CD4-positive, alpha-beta memory T cell (primary cell): ENCODE measurements at regions not wholly inside any gene's neighbourhood (a gene's known extent, or its start where the extent isn't known, plus 50 kb on each side); places are given as distances from the start of the nearest gene placed in this dataset.

Source experiments
- CTCF ChIA-PET: fragments of 350-600 bp; sonication (Branson Sonifier 250); formaldehyde crosslinking; loops from one replicate; lab custom pipeline; 2021; ENCODE audit warnings: inconsistent platforms; ENCODE audit not compliant: partially characterized antibody; lab: Charles Lee
- POLR2A ChIA-PET: fragments of 350-600 bp; sonication (Branson Sonifier 250); formaldehyde crosslinking; loops from one replicate; lab custom pipeline; 2021; ENCODE audit not compliant: partially characterized antibody; lab: Charles Lee
- DNase-seq, 5 donors: peaks; one replicate each; pipeline versions ENCODE4 v3.0.0 to v3.0.0-alpha.2; 2020 to 2022; ENCODE audit warnings: mixed read lengths in 1 of 5
- H3K27ac ChIP-seq: one replicate; pipeline ENCODE4 v1.7.0; 2013; ENCODE audit warnings: low read depth, low read length
- H3K27me3 ChIP-seq: 2 replicates; pipeline ENCODE4 v1.7.0; 2013; ENCODE audit warnings: mild to moderate bottlenecking, low read length, moderate library complexity; ENCODE audit not compliant: insufficient read depth
- H3K36me3 ChIP-seq: 2 replicates; pipeline ENCODE4 v1.7.0; 2013; ENCODE audit warnings: mild to moderate bottlenecking, low read length, moderate library complexity; ENCODE audit not compliant: insufficient read depth
- H3K4me1 ChIP-seq: 2 replicates; pipeline ENCODE4 v1.7.0; 2013; ENCODE audit warnings: mild to moderate bottlenecking, low read length, moderate library complexity; ENCODE audit not compliant: insufficient read depth
- H3K4me3 ChIP-seq, 2 donors: one replicate each; pipeline ENCODE4 v1.7.0; 2013; ENCODE audit warnings: low read length in 2 of 2, mild to moderate bottlenecking in 1 of 2
- H3K9me3 ChIP-seq, 2 donors: one replicate each; pipeline ENCODE4 v1.7.0; 2013; ENCODE audit warnings: low read length in 2 of 2, control low read depth in 1 of 2; ENCODE audit not compliant: control insufficient read depth in 1 of 2
- H3K27ac Mint-ChIP-seq, 7 donors: one replicate each; pipeline ENCODE4 v1.8.0; 2020 to 2021; ENCODE audit warnings: mixed read lengths in 7 of 7, mild to moderate bottlenecking in 6 of 7, inconsistent platforms in 3 of 7, moderate library complexity in 3 of 7
- H3K27me3 Mint-ChIP-seq, 2 donors: one replicate each; pipeline ENCODE4 v1.8.0; 2020 to 2021; ENCODE audit warnings: mixed read lengths in 2 of 2
- H3K36me3 Mint-ChIP-seq, 2 donors: one replicate each; pipeline ENCODE4 v1.8.0; 2020 to 2021; ENCODE audit warnings: mixed read lengths in 2 of 2, inconsistent platforms in 1 of 2, mild to moderate bottlenecking in 1 of 2
- H3K4me1 Mint-ChIP-seq, 4 donors: one replicate each; pipeline ENCODE4 v1.8.0; 2020 to 2021; ENCODE audit warnings: mixed read lengths in 4 of 4, mild to moderate bottlenecking in 1 of 4
- H3K4me3 Mint-ChIP-seq, 8 donors: one replicate each; pipeline ENCODE4 v1.8.0; 2020 to 2021; ENCODE audit warnings: mixed read lengths in 8 of 8, mild to moderate bottlenecking in 7 of 8, moderate library complexity in 6 of 8, inconsistent platforms in 3 of 8
- H3K9me3 Mint-ChIP-seq, 8 donors: one replicate each; pipeline ENCODE4 v1.8.0; 2020 to 2021; ENCODE audit warnings: mixed read lengths in 8 of 8, mild to moderate bottlenecking in 5 of 8, inconsistent platforms in 3 of 8, moderate library complexity in 1 of 8
- intact Hi-C: fragments of 100-400 bp; cut with micrococcal nuclease; formaldehyde crosslinking; loops from one replicate; pipeline ENCODE4 v1.15.1; 2023

GRCh38 chr1:118360817-118361216, 175.8 kb upstream of the SPAG17 start:
- H3K27ac Mint-ChIP-seq, result no peak overlapping the region
- CTCF ChIA-PET, result no interaction called here

GRCh38 chr1:118346936-118347335, 161.9 kb upstream of the SPAG17 start:
- CTCF ChIA-PET, result no interaction called here
- Histone ChIP-seq H3K9me3 (no peaks in the 10 kb centered on the region), H3K27me3 (no peaks in the 10 kb centered on the region), H3K36me3 (no peaks in the 10 kb centered on the region), H3K4me1 (no peaks in the 10 kb centered on the region), H3K27ac (no peak overlapping the region), H3K4me3 (no peak overlapping the region)
- DNase-seq, result no peak
- no peaks in the 10 kb centered on the region for H3K36me3 Mint-ChIP-seq
- peaks cover 0 to 16% (median 7%) of the 10 kb centered on the region in 8 donors for H3K9me3 Mint-ChIP-seq
- H3K4me1 Mint-ChIP-seq, result no peaks in the 10 kb centered on the region
- H3K4me3 Mint-ChIP-seq, result no peak overlapping the region
- POLR2A ChIA-PET, result no interaction called here
- H3K27ac Mint-ChIP-seq, result no peak overlapping the region
- intact Hi-C loops, result no loop called here
- H3K27me3 Mint-ChIP-seq, result no peaks in the 10 kb centered on the region

More at GRCh38 chr1:118360817-118361216, 175.8 kb upstream of the SPAG17 start:
- Histone ChIP-seq H3K36me3 (no peaks in the 10 kb centered on the region), H3K27ac (no peak overlapping the region), H3K9me3 (peaks cover 0 to 10% of the 10 kb centered on the region in 2 donors), H3K4me3 (no peak overlapping the region), H3K4me1 (no peaks in the 10 kb centered on the region), H3K27me3 (no peaks in the 10 kb centered on the region)
- intact Hi-C loops, result no loop called here
- Mint-ChIP-seq H3K4me1 (no peaks in the 10 kb centered on the region), H3K36me3 (no peaks in the 10 kb centered on the region), H3K27me3 (no peaks in the 10 kb centered on the region), H3K4me3 (no peak overlapping the region), H3K9me3 (peaks cover 3 to 36% (median 25%) of the 10 kb centered on the region in 8 donors)
- no peak for DNase-seq
- POLR2A ChIA-PET, result no interaction called here

DNA sequence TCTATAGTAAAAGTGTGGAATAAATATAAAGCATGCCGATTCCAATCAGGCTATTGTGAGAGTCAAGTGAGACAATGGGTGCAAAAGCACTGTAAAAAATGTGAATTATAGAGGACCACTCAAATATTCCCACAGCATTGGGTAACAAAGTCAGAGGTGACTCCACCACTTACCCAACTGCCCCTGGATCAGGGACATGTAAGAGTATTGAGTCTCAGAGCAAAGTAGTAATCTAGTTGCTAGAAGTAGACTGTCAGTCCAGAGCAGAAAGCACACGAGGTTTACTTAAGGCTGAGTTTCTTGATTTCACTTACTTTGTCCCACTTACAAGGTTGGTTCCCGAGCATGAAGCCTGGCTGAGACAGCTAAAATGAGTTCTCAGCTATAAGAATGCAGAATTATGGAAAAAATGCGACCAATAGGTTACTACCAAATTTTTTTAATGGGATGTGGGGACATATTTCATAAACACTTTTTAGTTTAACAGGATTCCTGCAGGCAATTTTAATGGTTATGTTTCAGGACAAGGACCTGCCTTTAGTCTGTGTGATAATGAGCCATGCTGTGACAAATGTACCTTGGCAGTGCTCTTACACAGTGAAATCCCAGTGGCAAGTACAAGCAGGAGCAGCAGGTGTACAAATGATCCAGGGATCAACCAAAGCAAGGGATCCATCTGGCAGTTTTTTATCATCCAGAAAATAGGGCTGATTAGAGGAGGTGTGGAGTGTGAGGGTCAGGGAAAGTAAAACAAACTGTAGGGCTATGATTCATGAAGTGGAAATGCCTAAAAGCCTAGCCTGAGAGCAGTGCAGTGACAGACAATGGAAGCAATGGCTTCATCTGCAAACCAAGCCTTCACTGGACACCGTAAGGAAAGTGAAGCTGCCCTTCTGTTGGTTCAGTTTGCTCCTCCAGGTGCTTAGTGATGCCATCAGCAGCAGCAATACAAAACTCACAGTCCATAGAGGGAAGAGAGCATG, 156.2 kb upstream of the SPAG17 start:
- Mint-ChIP-seq H3K27me3 (peaks cover 0 to 2% of the 10 kb centered on the region in 2 donors), H3K27ac (no peak overlapping the region), H3K4me1 (no peaks in the 10 kb centered on the region), H3K9me3 (peaks cover 0 to 5% (median 2%) of the 10 kb centered on the region in 8 donors), H3K4me3 (no peak overlapping the region), H3K36me3 (no peaks in the 10 kb centered on the region)
- CTCF ChIA-PET, result no interaction called here
- no peaks in the 10 kb centered on the region for H3K9me3 ChIP-seq
- intact Hi-C loops, result no loop called here
- H3K27ac ChIP-seq, result no peak overlapping the region
- no peaks in the 10 kb centered on the region for H3K36me3 ChIP-seq
- no peaks in the 10 kb centered on the region for H3K27me3 ChIP-seq
- no peaks in the 10 kb centered on the region for H3K4me1 ChIP-seq
- H3K4me3 ChIP-seq, result no peak overlapping the region
- POLR2A ChIA-PET, result no interaction called here
- DNase-seq, result no peak

DNA sequence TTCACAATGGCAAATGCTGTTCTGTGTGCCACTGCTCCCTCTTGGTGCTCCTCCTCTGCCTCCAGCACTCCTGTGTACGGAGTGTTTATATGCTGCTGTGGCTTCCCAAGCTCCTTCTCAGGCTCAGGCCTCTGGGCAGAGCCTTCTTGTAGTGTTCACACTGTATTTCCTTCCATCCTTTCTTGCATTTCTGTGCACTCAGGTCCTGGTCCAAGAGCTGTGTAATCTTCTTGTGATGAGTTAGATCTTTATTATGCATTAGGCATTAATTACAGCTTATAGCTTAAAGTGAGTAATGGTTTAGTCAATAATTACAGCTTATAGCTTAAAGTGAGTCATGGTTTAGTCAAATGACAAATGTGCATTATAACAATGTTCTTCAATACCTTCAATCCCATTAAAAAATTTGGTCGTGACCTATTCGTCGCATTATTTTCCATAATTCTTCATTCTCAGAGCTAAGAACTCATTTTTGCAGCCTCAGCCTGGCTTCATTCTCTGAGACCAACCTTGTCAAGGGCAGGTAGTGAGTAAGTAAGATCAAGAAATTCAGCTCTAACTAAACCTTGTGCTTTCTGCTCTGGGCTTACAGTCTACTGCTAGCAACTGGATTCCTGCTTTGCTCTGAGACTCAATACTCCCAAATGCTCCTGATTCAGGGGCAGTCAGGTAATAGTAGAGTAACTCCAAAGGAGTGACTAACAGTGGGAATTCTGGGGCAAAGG, 154.5 kb upstream of the SPAG17 start:
- CTCF ChIA-PET, result no interaction called here
- no peaks in the 10 kb centered on the region for H3K9me3 ChIP-seq
- no peaks in the 10 kb centered on the region for H3K36me3 ChIP-seq
- H3K4me1 ChIP-seq, result no peaks in the 10 kb centered on the region
- no peak overlapping the region for H3K27ac ChIP-seq
- intact Hi-C loops, result no loop called here
- H3K36me3 Mint-ChIP-seq, result no peaks in the 10 kb centered on the region
- DNase-seq, result no peak
- H3K9me3 Mint-ChIP-seq, result peaks cover 0 to 4% (median 2%) of the 10 kb centered on the region in 8 donors
- no peak overlapping the region for H3K27ac Mint-ChIP-seq
- POLR2A ChIA-PET, result no interaction called here
- no peaks in the 10 kb centered on the region for H3K4me1 Mint-ChIP-seq
- no peak overlapping the region for H3K4me3 Mint-ChIP-seq
- H3K27me3 Mint-ChIP-seq, result peaks cover 0 to 2% of the 10 kb centered on the region in 2 donors
- H3K4me3 ChIP-seq, result no peak overlapping the region
- no peaks in the 10 kb centered on the region for H3K27me3 ChIP-seq

GRCh38 chr1:118338936-118339335, 153.9 kb upstream of the SPAG17 start:
- intact Hi-C loops, result no loop called here
- Histone ChIP-seq H3K9me3 (no peaks in the 10 kb centered on the region), H3K27ac (no peak overlapping the region), H3K4me1 (no peaks in the 10 kb centered on the region), H3K36me3 (no peaks in the 10 kb centered on the region), H3K27me3 (no peaks in the 10 kb centered on the region), H3K4me3 (no peak overlapping the region)
- H3K27me3 Mint-ChIP-seq, result peaks cover 0 to 2% of the 10 kb centered on the region in 2 donors
- H3K36me3 Mint-ChIP-seq, result no peaks in the 10 kb centered on the region
- H3K27ac Mint-ChIP-seq, result no peak overlapping the region
- POLR2A ChIA-PET, result no interaction called here
- H3K9me3 Mint-ChIP-seq, result peaks cover 0 to 4% (median 2%) of the 10 kb centered on the region in 8 donors
- H3K4me1 Mint-ChIP-seq, result no peaks in the 10 kb centered on the region
- DNase-seq, result no peak
- H3K4me3 Mint-ChIP-seq, result no peak overlapping the region
- CTCF ChIA-PET, result no interaction called here

DNA sequence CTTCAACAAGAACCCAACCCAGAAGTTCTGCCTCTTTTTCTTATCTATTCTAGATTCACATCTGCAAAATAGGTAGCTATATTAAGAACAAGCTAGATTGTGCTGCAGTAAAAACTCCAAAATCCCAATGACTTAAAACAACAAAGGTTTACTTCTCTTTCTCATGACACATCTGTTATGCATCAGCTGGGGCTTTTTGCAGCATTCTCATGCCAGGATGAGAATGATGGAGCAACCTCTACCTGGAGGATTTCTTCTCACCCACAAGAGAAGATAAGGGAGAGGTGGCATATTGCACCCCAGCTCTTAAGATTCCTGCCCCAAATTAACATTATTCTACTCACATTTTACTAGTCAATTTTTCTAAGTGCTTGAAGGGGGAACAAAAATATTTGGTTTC, 152.3 kb upstream of the SPAG17 start:
- Mint-ChIP-seq H3K9me3 (peaks cover 0 to 4% (median 2%) of the 10 kb centered on the region in 8 donors), H3K36me3 (no peaks in the 10 kb centered on the region), H3K4me1 (no peaks in the 10 kb centered on the region), H3K27ac (no peak overlapping the region), H3K4me3 (no peak overlapping the region), H3K27me3 (peaks cover 0 to 2% of the 10 kb centered on the region in 2 donors)
- H3K36me3 ChIP-seq, result no peaks in the 10 kb centered on the region
- no peaks in the 10 kb centered on the region for H3K27me3 ChIP-seq
- DNase-seq, result no peak
- H3K4me1 ChIP-seq, result no peaks in the 10 kb centered on the region
- no peak overlapping the region for H3K4me3 ChIP-seq
- POLR2A ChIA-PET, result no interaction called here
- intact Hi-C loops, result no loop called here
- CTCF ChIA-PET, result no interaction called here
- no peaks in the 10 kb centered on the region for H3K9me3 ChIP-seq
- no peak overlapping the region for H3K27ac ChIP-seq

GRCh38 chr1:118335331-118335732, 150.3 kb upstream of the SPAG17 start:
- ChIA-PET CTCF (no interaction called here), POLR2A (no interaction called here)
- Histone ChIP-seq H3K4me3 (no peak overlapping the region), H3K27me3 (no peaks in the 10 kb centered on the region), H3K9me3 (no peaks in the 10 kb centered on the region), H3K4me1 (no peaks in the 10 kb centered on the region), H3K36me3 (no peaks in the 10 kb centered on the region), H3K27ac (no peak overlapping the region)
- intact Hi-C loops, result no loop called here
- Mint-ChIP-seq H3K9me3 (peaks cover 0 to 7% (median 2%) of the 10 kb centered on the region in 8 donors), H3K27ac (no peak overlapping the region), H3K27me3 (peaks cover 0 to 2% of the 10 kb centered on the region in 2 donors), H3K4me3 (no peak overlapping the region), H3K36me3 (no peaks in the 10 kb centered on the region), H3K4me1 (no peaks in the 10 kb centered on the region)
- no peak for DNase-seq
